AG04450 (cell line): ENCODE measurements at regions not wholly inside any gene's neighbourhood (a gene's known extent, or its start where the extent isn't known, plus 50 kb on each side); places are given as distances from the start of the nearest gene placed in this dataset.

Source experiments
- CTCF ChIA-PET: fragments of 300-600, 350-600 bp; formaldehyde crosslinking; extraction: SDS; loops from one replicate; lab custom pipeline; 2022; ENCODE audit warnings: antibody characterized with exemption, inconsistent platforms; lab: Charles Lee
- POLR2A ChIA-PET: fragments of 350-600 bp; formaldehyde crosslinking; extraction: SDS; loops from one replicate; lab custom pipeline; 2021; ENCODE audit warnings: antibody characterized with exemption, inconsistent platforms; lab: Yijun Ruan, JAX
- DNase-seq: peaks from one replicate; pipeline ENCODE4 v3.0.0-alpha.2; 2011; ENCODE audit warnings: low read depth, low spot score
- H3K27ac ChIP-seq: one replicate; pipeline ENCODE4 v1.5.1; 2012; ENCODE audit warnings: low read depth, low read length, control low read depth
- H3K27me3 ChIP-seq: one replicate; pipeline ENCODE4 v1.6.0; 2012; ENCODE audit warnings: low read length; ENCODE audit not compliant: control insufficient read depth, insufficient read depth
- H3K4me3 ChIP-seq: 2 replicates; pipeline ENCODE4 v1.5.1; 2011; ENCODE audit warnings: mild to moderate bottlenecking, low read depth, low read length, control low read depth
- H3K9me3 ChIP-seq: 2 replicates; pipeline ENCODE4 v1.5.1; 2012; ENCODE audit warnings: low read length; ENCODE audit not compliant: control insufficient read depth, insufficient read depth
- CTCF ChIP-seq: IDR thresholded peaks from 2 replicates; pipeline ENCODE4 v1.5.1; 2011; ENCODE audit warnings: low read depth, low read length, control low read depth, inconsistent platforms

- no peak for TF ChIP-seq CTCF
- Histone ChIP-seq H3K4me3 (no peak overlapping the region), H3K27ac (no peak overlapping the region), H3K27me3 (no peaks in the 10 kb centered on the region), H3K9me3 (no peaks in the 10 kb centered on the region)
- ChIA-PET CTCF (interaction anchor here (0.6 to 1.1 kb wide), 3 partner anchors 9 to 19 kb away, joined by 3 to 8 read pairs (median 7); no protein-coding TSS in a partner anchor), POLR2A (interaction anchor here (0.6 kb wide), 1 partner anchor 181 kb away, joined by 3 read pairs; no protein-coding TSS in a partner anchor)
- DNase-seq = no peak
These were observed 296.4 kb upstream of the MKLN1 start for GRCh38 chr7:131031099-131031868.

- Histone ChIP-seq H3K9me3 (no peaks in the 10 kb centered on the region), H3K27me3 (no peaks in the 10 kb centered on the region), H3K4me3 (no peak overlapping the region), H3K27ac (no peak overlapping the region)
- CTCF ChIA-PET = interaction anchor here (0.6 to 1.8 kb wide), 4 partner anchors 51 to 137 kb away, joined by 3 to 5 read pairs (median 4); no protein-coding TSS in a partner anchor
- POLR2A ChIA-PET = interaction anchor here (0.6 kb wide), 1 partner anchor 128 kb away, joined by 5 read pairs; no protein-coding TSS in a partner anchor
- no peak for DNase-seq
- no peak for TF ChIP-seq CTCF
These were observed 294.9 kb upstream of the MKLN1 start for GRCh38 chr7:131032786-131033185.

GRCh38 chr7:131034166-131034881, 293.4 kb upstream of the MKLN1 start:
- no peak for DNase-seq
- no peak overlapping the region for H3K4me3 ChIP-seq
- H3K27ac ChIP-seq = no peak overlapping the region
- CTCF ChIA-PET = interaction anchor here (1.5 kb wide), 1 partner anchor 53 kb away, joined by 4 read pairs; no protein-coding TSS in a partner anchor
- no peaks in the 10 kb centered on the region for H3K9me3 ChIP-seq
- POLR2A ChIA-PET = no interaction called here
- no peaks in the 10 kb centered on the region for H3K27me3 ChIP-seq
- no peak for TF ChIP-seq CTCF

GRCh38 chr7:131035088-131035770, 292.4 kb upstream of the MKLN1 start:
- no peaks in the 10 kb centered on the region for H3K9me3 ChIP-seq
- ChIA-PET POLR2A (no interaction called here), CTCF (interaction anchor here (1.0 kb wide), 2 partner anchors 11 to 138 kb away, joined by 3 to 4 read pairs; no protein-coding TSS in a partner anchor)

More at GRCh38 chr7:131035088-131035770, 292.4 kb upstream of the MKLN1 start:
- no peaks in the 10 kb centered on the region for H3K27me3 ChIP-seq
- no peak for TF ChIP-seq CTCF
- no peak overlapping the region for H3K27ac ChIP-seq
- H3K4me3 ChIP-seq = no peak overlapping the region
- DNase-seq = no peak
